HL-60 (cell line): ENCODE measurements at regions not wholly inside any gene's neighbourhood (a gene's known extent, or its start where the extent isn't known, plus 50 kb on each side); places are given as distances from the start of the nearest gene placed in this dataset.

ENCODE experiments used
- DNase-seq, 2 experiments: peaks; one replicate each; pipeline ENCODE4 v3.0.0-alpha.2; 2010 to 2020; ENCODE audit warnings: low read depth in 1 of 2, low spot score in 1 of 2
- H3K27ac ChIP-seq: fragments of 250-450 bp; sonication (Bioruptor Pico); replicated peaks from 2 replicates; pipeline ENCODE4 v1.5.1; 2020; ENCODE audit warnings: mild to moderate bottlenecking, moderate library complexity
- H3K27me3 ChIP-seq: fragments of 250-450 bp; sonication (Bioruptor Pico); 2 replicates; pipeline ENCODE4 v1.5.1; 2021; ENCODE audit warnings: mild to moderate bottlenecking, moderate library complexity; ENCODE audit not compliant: insufficient read depth, poor library complexity, severe bottlenecking
- H3K4me3 ChIP-seq: replicated peaks from 2 replicates; pipeline ENCODE4 v1.5.1; 2011; ENCODE audit warnings: mild to moderate bottlenecking, control low read depth, low read length; ENCODE audit not compliant: insufficient read depth
- CTCF ChIP-seq: IDR thresholded peaks from one replicate; pipeline ENCODE4 v1.5.1; 2011; ENCODE audit warnings: low read length, control low read depth, inconsistent platforms; ENCODE audit not compliant: insufficient read depth
- GABPA ChIP-seq: IDR thresholded peaks from 2 replicates; pipeline ENCODE4 v1.6.1; 2012; ENCODE audit warnings: low read depth
- POLR2AphosphoS5 ChIP-seq: IDR thresholded peaks from 2 replicates; pipeline ENCODE4 v1.6.1; 2012; ENCODE audit warnings: low read depth
- REST ChIP-seq: IDR thresholded peaks from 2 replicates; pipeline ENCODE4 v1.6.1; 2012; ENCODE audit warnings: low read depth; ENCODE audit not compliant: insufficient replicate concordance
- SPI1 ChIP-seq: IDR thresholded peaks from 2 replicates; pipeline ENCODE4 v1.6.1; 2012; ENCODE audit warnings: low read depth, mild to moderate bottlenecking, borderline replicate concordance

GRCh38 chr21:20440338-20440737, 557.9 kb upstream of the NCAM2 start:
- Histone ChIP-seq H3K4me3 (no peak overlapping the region), H3K27ac (no peak overlapping the region), H3K27me3 (no peaks in the 10 kb centered on the region)
- DNase-seq: no peak
- TF ChIP-seq REST (no peak), POLR2AphosphoS5 (no peak), CTCF (no peak), GABPA (no peak), SPI1 (no peak)

- Histone ChIP-seq H3K27ac (no peak overlapping the region), H3K27me3 (no peaks in the 10 kb centered on the region), H3K4me3 (no peak overlapping the region)
- no peak for DNase-seq
- TF ChIP-seq CTCF (peak; percentile 46), REST (no peak)
These were observed 554.6 kb upstream of the NCAM2 start for GRCh38 chr21:20443558-20444155.

DNA sequence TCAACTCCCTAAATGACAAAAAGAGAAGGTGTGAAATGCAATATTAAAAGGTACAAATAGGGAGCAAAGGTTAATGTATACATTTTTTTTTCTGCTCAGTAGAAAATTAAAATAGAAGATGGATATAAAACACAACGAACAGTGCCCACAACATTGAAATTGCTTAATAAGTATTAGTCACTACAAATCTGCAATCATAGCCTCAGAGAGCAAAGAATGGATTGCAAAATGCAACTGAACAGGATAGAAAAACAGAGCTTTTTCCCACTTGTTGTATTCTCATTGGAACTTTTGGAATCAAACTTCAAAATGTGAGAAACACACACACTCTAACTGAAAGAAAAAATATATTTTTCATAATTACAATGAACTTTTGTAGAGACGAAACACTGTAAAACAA, 552.2 kb upstream of the NCAM2 start:
- H3K27me3 ChIP-seq: no peaks in the 10 kb centered on the region
- no peak for DNase-seq
- no peak for TF ChIP-seq SPI1
- no peak for TF ChIP-seq REST
- no peak for TF ChIP-seq GABPA
- no peak for TF ChIP-seq POLR2AphosphoS5
- no peak for TF ChIP-seq CTCF
- H3K4me3 ChIP-seq: no peak overlapping the region
- no peak overlapping the region for H3K27ac ChIP-seq
